Upper lobe of right lung (tissue), 1 donor: ENCODE measurements at regions not wholly inside any gene's neighbourhood (a gene's known extent, or its start where the extent isn't known, plus 50 kb on each side); places are given as distances from the start of the nearest gene placed in this dataset.
"Not testable (repeated sequence)": the region's sequence is repeated elsewhere in the genome, so short reads cannot be mapped to it uniquely, and the experiment has no call there.

ENCODE experiments used
- ATAC-seq: fragments of 200-7000 bp; cut with Tn5 transposase; one replicate; pipeline ENCODE4 v1.9.1; 2020; ENCODE audit warnings: mild to moderate bottlenecking, moderate library complexity
- DNase-seq: peaks from one replicate; pipeline ENCODE4 v3.0.0-alpha.2; 2020
- H3K27ac ChIP-seq: fragments of 200-600 bp; one replicate; pipeline ENCODE4 v1.8.0; 2022
- H3K27me3 ChIP-seq: fragments of 200-600 bp; one replicate; pipeline ENCODE4 v1.8.0; 2022; ENCODE audit warnings: mild to moderate bottlenecking
- H3K36me3 ChIP-seq: fragments of 200-600 bp; one replicate; pipeline ENCODE4 v1.8.0; 2022
- H3K4me1 ChIP-seq: fragments of 200-600 bp; one replicate; pipeline ENCODE4 v1.8.0; 2022
- H3K4me3 ChIP-seq: fragments of 200-600 bp; one replicate; pipeline ENCODE4 v1.8.0; 2022; ENCODE audit warnings: mild to moderate bottlenecking
- H3K9me3 ChIP-seq: fragments of 200-600 bp; one replicate; pipeline ENCODE4 v1.8.0; 2022
- CTCF ChIP-seq: fragments of 200-600 bp; IDR thresholded peaks from one replicate; pipeline ENCODE4 v1.8.0; 2022; ENCODE audit warnings: antibody characterized with exemption
- intact Hi-C: fragments of 100-400 bp; cut with DNase I; formaldehyde crosslinking; loops from one replicate; pipeline ENCODE4 v1.11.0; 2022
- donor health status: DM: no; HTN: yes; CAD: no; lungs with severe emphysema.

GRCh38 chrX:63424063-63424462 is 72.9 kb upstream of the SPIN4 start:
- Histone ChIP-seq H3K9me3 (no peaks in the 10 kb centered on the region), H3K36me3 (no peaks in the 10 kb centered on the region), H3K4me1 (no peaks in the 10 kb centered on the region), H3K27ac (no peak overlapping the region), H3K27me3 (no peaks in the 10 kb centered on the region), H3K4me3 (no peak overlapping the region)
- no peak for TF ChIP-seq CTCF
- intact Hi-C loops = no loop called here
- ATAC-seq = no peak
- no peak for DNase-seq

- H3K36me3 ChIP-seq = no peaks in the 10 kb centered on the region
- no peak for TF ChIP-seq CTCF
- DNase-seq (no peak), ATAC-seq (no peak)
- no peak overlapping the region for H3K27ac ChIP-seq
- H3K27me3 ChIP-seq = no peaks in the 10 kb centered on the region
- no peaks in the 10 kb centered on the region for H3K4me1 ChIP-seq
- H3K9me3 ChIP-seq = no peaks in the 10 kb centered on the region
- H3K4me3 ChIP-seq = no peak overlapping the region
- intact Hi-C loops = no loop called here
These were observed 70.3 kb upstream of the SPIN4 start for GRCh38 chrX:63421411-63421810.

- ATAC-seq (no peak), DNase-seq (no peak)
- Histone ChIP-seq H3K9me3 (no peaks in the 10 kb centered on the region), H3K4me1 (no peaks in the 10 kb centered on the region), H3K4me3 (no peak overlapping the region), H3K36me3 (no peaks in the 10 kb centered on the region), H3K27me3 (no peaks in the 10 kb centered on the region), H3K27ac (no peak overlapping the region)
- no peak for TF ChIP-seq CTCF
- intact Hi-C loops = no loop called here
These were observed 67.1 kb upstream of the SPIN4 start for GRCh38 chrX:63418211-63418610.

- ATAC-seq (no peak), DNase-seq (no peak)
- intact Hi-C loops = no loop called here
- Histone ChIP-seq H3K36me3 (no peaks in the 10 kb centered on the region), H3K27ac (no peak overlapping the region), H3K27me3 (no peaks in the 10 kb centered on the region), H3K4me3 (no peak overlapping the region), H3K9me3 (no peaks in the 10 kb centered on the region), H3K4me1 (no peaks in the 10 kb centered on the region)
- TF ChIP-seq CTCF = no peak
These were observed 66.5 kb upstream of the SPIN4 start for GRCh38 chrX:63417649-63418048.

GRCh38 chrX:63409934-63410333 is 58.8 kb upstream of the SPIN4 start:
- H3K27me3 ChIP-seq, DNase-seq, H3K9me3 ChIP-seq, H3K4me3 ChIP-seq, H3K27ac ChIP-seq, H3K4me1 ChIP-seq, ATAC-seq, intact Hi-C loops, H3K36me3 ChIP-seq: not testable (repeated sequence)

- Histone ChIP-seq H3K36me3 (no peaks in the 10 kb centered on the region), H3K4me1 (no peaks in the 10 kb centered on the region), H3K27me3 (no peaks in the 10 kb centered on the region), H3K4me3 (no peak overlapping the region), H3K9me3 (no peaks in the 10 kb centered on the region), H3K27ac (no peak overlapping the region)
- DNase-seq (no peak), ATAC-seq (no peak)
- TF ChIP-seq CTCF = no peak
- intact Hi-C loops = no loop called here
These were observed 56.9 kb upstream of the SPIN4 start for GRCh38 chrX:63408050-63408449.
